Skin epidermis (tissue), 12 donors: ENCODE measurements at regions not wholly inside any gene's neighbourhood (a gene's known extent, or its start where the extent isn't known, plus 50 kb on each side); places are given as distances from the start of the nearest gene placed in this dataset.
"Not testable (repeated sequence)": the region's sequence is repeated elsewhere in the genome, so short reads cannot be mapped to it uniquely, and the experiment has no call there.

Source experiments
- H3K27ac ChIP-seq, 21 experiments: fragments of 200-600 bp; sonication (generic) in 11 of 21; one replicate each; pipeline ENCODE4 v1.5.0; 2020; ENCODE audit warnings: mild to moderate bottlenecking in 3 of 21, inconsistent platforms in 2 of 21, moderate library complexity in 2 of 21
- H3K4me3 ChIP-seq, 7 experiments: fragments of 200-600 bp; sonication (generic) in 2 of 7; one replicate each; pipeline ENCODE4 v1.5.0; 2020; ENCODE audit warnings: inconsistent platforms in 2 of 7, mild to moderate bottlenecking in 2 of 7, moderate library complexity in 1 of 7

- not testable (repeated sequence) for H3K27ac ChIP-seq, H3K4me3 ChIP-seq
Measured at GRCh38 chr1:79488572-79489121, 482.1 kb upstream of the ADGRL4 start.

GRCh38 chr1:79478728-79479373, 472.3 kb upstream of the ADGRL4 start:
- H3K27ac ChIP-seq, result no peak overlapping the region
- H3K4me3 ChIP-seq, result no peak overlapping the region

GRCh38 chr1:79478160-79478559, 471.6 kb upstream of the ADGRL4 start:
- H3K4me3 ChIP-seq, result no peak overlapping the region
- no peak overlapping the region for H3K27ac ChIP-seq

- no peak overlapping the region for H3K27ac ChIP-seq
Measured at GRCh38 chr1:79472067-79472656, 465.6 kb upstream of the ADGRL4 start.

GRCh38 chr1:79469139-79469538, 462.6 kb upstream of the ADGRL4 start:
- Histone ChIP-seq H3K4me3 (no peak overlapping the region), H3K27ac (no peak overlapping the region)

More at GRCh38 chr1:79472067-79472656, 465.6 kb upstream of the ADGRL4 start:
- no peak overlapping the region for H3K4me3 ChIP-seq

- no peak overlapping the region for H3K27ac ChIP-seq
Measured at GRCh38 chr1:79460773-79461436, 454.4 kb upstream of the ADGRL4 start.

GRCh38 chr1:79457562-79458224, 451.2 kb upstream of the ADGRL4 start:
- Histone ChIP-seq H3K27ac (no peak overlapping the region), H3K4me3 (no peak overlapping the region)

More at GRCh38 chr1:79460773-79461436, 454.4 kb upstream of the ADGRL4 start:
- H3K4me3 ChIP-seq, result no peak overlapping the region

GRCh38 chr1:79448426-79448825, 441.9 kb upstream of the ADGRL4 start:
- Histone ChIP-seq H3K4me3 (no peak overlapping the region), H3K27ac (no peak overlapping the region)

- Histone ChIP-seq H3K4me3 (no peak overlapping the region), H3K27ac (no peak overlapping the region)
Measured at GRCh38 chr1:79441238-79441637, 434.7 kb upstream of the ADGRL4 start.

GRCh38 chr1:79437540-79437939, 431.0 kb upstream of the ADGRL4 start:
- H3K27ac ChIP-seq, result no peak overlapping the region
- no peak overlapping the region for H3K4me3 ChIP-seq

- no peak overlapping the region for H3K27ac ChIP-seq
- H3K4me3 ChIP-seq, result no peak overlapping the region
Measured at GRCh38 chr1:79431340-79431739, 424.8 kb upstream of the ADGRL4 start.

- H3K4me3 ChIP-seq, result no peak overlapping the region
- H3K27ac ChIP-seq, result no peak overlapping the region
Measured at GRCh38 chr1:79430437-79430836, 423.9 kb upstream of the ADGRL4 start.

GRCh38 chr1:79422726-79423125, 416.2 kb upstream of the ADGRL4 start:
- Histone ChIP-seq H3K27ac (no peak overlapping the region), H3K4me3 (no peak overlapping the region)

- no peak overlapping the region for H3K27ac ChIP-seq
- no peak overlapping the region for H3K4me3 ChIP-seq
Measured at GRCh38 chr1:79398501-79398900, 392.0 kb upstream of the ADGRL4 start.

- H3K4me3 ChIP-seq, result no peak overlapping the region
- no peak overlapping the region for H3K27ac ChIP-seq
Measured at GRCh38 chr1:79396901-79397300, 390.4 kb upstream of the ADGRL4 start.

GRCh38 chr1:79388694-79389361, 382.3 kb upstream of the ADGRL4 start:
- Histone ChIP-seq H3K27ac (no peak overlapping the region), H3K4me3 (no peak overlapping the region)

- no peak overlapping the region for H3K4me3 ChIP-seq
- no peak overlapping the region for H3K27ac ChIP-seq
Measured at GRCh38 chr1:79386730-79387129, 380.2 kb upstream of the ADGRL4 start.

GRCh38 chr1:79380078-79380477, 373.5 kb upstream of the ADGRL4 start:
- Histone ChIP-seq H3K27ac (no peak overlapping the region), H3K4me3 (no peak overlapping the region)

GRCh38 chr1:79376106-79376505, 369.6 kb upstream of the ADGRL4 start:
- H3K27ac ChIP-seq, result no peak overlapping the region
- no peak overlapping the region for H3K4me3 ChIP-seq

GRCh38 chr1:79375352-79375751, 368.8 kb upstream of the ADGRL4 start:
- Histone ChIP-seq H3K27ac (no peak overlapping the region), H3K4me3 (no peak overlapping the region)
